ENCODE measurements at regions not wholly inside any gene's neighbourhood (a gene's known extent, or its start where the extent isn't known, plus 50 kb on each side); places are given as distances from the start of the nearest gene placed in this dataset.

DNA sequence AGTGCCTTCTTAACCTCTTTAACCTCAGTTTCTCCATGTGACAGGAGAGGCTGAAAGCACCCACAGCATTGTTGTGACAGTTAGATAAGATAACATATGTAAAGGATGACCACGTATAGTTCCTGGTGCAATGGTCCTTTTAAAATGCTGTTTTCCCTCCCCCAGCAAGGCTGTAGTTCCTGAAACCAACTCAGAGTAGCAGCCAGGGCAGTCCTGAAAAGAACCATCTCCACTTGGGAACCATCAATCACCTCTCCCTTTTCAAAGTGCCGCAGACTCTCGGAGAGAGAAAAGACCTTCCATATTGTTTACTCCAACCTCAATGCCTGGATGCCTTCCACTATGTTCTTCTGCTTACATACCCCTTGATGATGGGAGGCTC lies 158.8 kb downstream of the DDX1 start:
- H4K20me1 ChIP-seq (ENCODE audit: insufficient read depth, low read length): no peaks in the 10 kb centered on the region
- H3K36me3 ChIP-seq (ENCODE audit: insufficient read depth, low read length): no peaks in the 10 kb centered on the region
- no peaks in the 10 kb centered on the region for H3K27me3 ChIP-seq (ENCODE audit: insufficient read depth, low read length)
- H3K9me3 ChIP-seq (ENCODE audit: low read depth, low read length): no peaks in the 10 kb centered on the region
- no peak for DNase-seq (ENCODE audit: insufficient read length, low spot score, missing footprints)
- no peak for TF ChIP-seq CTCF (IDR thresholded peaks at IDR 0.05; ENCODE audit: extremely low read depth, low read depth, low read length)
- H2AFZ ChIP-seq (ENCODE audit: low read length): no peak overlapping the region
- H3K4me1 ChIP-seq (ENCODE audit: insufficient read depth, low read length): no peaks in the 10 kb centered on the region
- H3K4me2 ChIP-seq (ENCODE audit: insufficient read depth, low read length): no peak overlapping the region
- H3K79me2 ChIP-seq (ENCODE audit: insufficient read depth, low read length): no peaks in the 10 kb centered on the region
- no peak overlapping the region for H3K27ac ChIP-seq (ENCODE audit: low read depth, low read length)
- H3K4me3 ChIP-seq (ENCODE audit: insufficient read depth, low read length): no peak overlapping the region

DNA sequence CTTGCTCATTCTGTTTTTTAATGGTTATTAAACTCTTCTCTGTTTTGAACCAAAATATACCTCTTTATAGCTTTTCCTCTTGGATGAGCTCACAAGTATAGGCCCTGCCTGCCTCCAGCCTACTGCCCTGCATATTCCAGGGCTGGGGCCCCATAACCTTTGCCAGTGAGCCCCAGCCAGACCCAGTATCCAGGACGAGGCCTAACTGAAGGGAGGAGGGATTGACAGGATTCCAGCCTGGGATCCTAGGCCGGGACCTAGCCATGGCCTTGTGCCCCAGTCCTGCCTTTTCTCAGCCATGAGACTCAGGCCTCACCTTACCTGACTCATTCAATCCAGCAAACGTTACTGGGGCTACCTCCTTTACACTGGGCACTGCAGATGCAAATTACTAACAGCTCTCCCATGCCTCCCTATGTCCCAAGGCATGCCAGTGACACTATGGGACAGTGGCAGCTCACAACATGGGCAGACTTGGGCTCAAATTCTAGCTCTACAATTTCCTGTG lies 159.2 kb downstream of the DDX1 start:
- no peak for DNase-seq (ENCODE audit: insufficient read length, low spot score, missing footprints)
- H3K36me3 ChIP-seq (ENCODE audit: insufficient read depth, low read length): no peaks in the 10 kb centered on the region
- no peak overlapping the region for H3K27ac ChIP-seq (ENCODE audit: low read depth, low read length)
- H3K4me1 ChIP-seq (ENCODE audit: insufficient read depth, low read length): no peaks in the 10 kb centered on the region
- H3K4me3 ChIP-seq (ENCODE audit: insufficient read depth, low read length): no peak overlapping the region
- H3K79me2 ChIP-seq (ENCODE audit: insufficient read depth, low read length): no peaks in the 10 kb centered on the region
- H3K9me3 ChIP-seq (ENCODE audit: low read depth, low read length): no peaks in the 10 kb centered on the region
- no peaks in the 10 kb centered on the region for H4K20me1 ChIP-seq (ENCODE audit: insufficient read depth, low read length)
- no peak for TF ChIP-seq CTCF (IDR thresholded peaks at IDR 0.05; ENCODE audit: extremely low read depth, low read depth, low read length)
- no peak overlapping the region for H2AFZ ChIP-seq (ENCODE audit: low read length)
- H3K4me2 ChIP-seq (ENCODE audit: insufficient read depth, low read length): no peak overlapping the region
- H3K27me3 ChIP-seq (ENCODE audit: insufficient read depth, low read length): no peaks in the 10 kb centered on the region

DNA sequence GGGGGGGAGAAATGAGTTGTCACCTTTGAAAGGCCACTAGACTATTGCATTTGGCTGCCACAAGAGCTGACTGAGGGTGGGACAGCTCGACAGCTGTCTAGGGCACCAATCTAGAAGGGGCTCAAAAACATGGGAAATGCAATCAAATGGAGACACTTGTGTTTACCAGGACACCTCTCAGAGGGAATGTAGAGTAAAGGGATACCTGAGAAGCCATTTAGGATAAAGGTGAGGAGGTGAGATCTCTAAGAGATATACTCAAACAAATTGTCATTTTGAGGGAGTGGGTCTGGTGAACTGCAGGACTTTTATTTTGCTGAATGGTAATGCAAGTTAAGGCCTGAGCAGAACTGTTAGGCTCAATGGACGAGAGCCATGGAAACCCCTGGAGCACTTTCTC lies 159.8 kb downstream of the DDX1 start:
- H3K4me1 ChIP-seq (ENCODE audit: insufficient read depth, low read length): no peaks in the 10 kb centered on the region
- H3K4me2 ChIP-seq (ENCODE audit: insufficient read depth, low read length): no peak overlapping the region
- DNase-seq (ENCODE audit: insufficient read length, low spot score, missing footprints): no peak

More for the DNA sequence above, 159.8 kb downstream of the DDX1 start:
- H2AFZ ChIP-seq (ENCODE audit: low read length): no peak overlapping the region
- no peak overlapping the region for H3K4me3 ChIP-seq (ENCODE audit: insufficient read depth, low read length)
- H3K27me3 ChIP-seq (ENCODE audit: insufficient read depth, low read length): no peaks in the 10 kb centered on the region
- no peaks in the 10 kb centered on the region for H4K20me1 ChIP-seq (ENCODE audit: insufficient read depth, low read length)
- no peaks in the 10 kb centered on the region for H3K79me2 ChIP-seq (ENCODE audit: insufficient read depth, low read length)
- no peak for TF ChIP-seq CTCF (IDR thresholded peaks at IDR 0.05; ENCODE audit: extremely low read depth, low read depth, low read length)
- no peaks in the 10 kb centered on the region for H3K36me3 ChIP-seq (ENCODE audit: insufficient read depth, low read length)
- no peak overlapping the region for H3K27ac ChIP-seq (ENCODE audit: low read depth, low read length)
- no peaks in the 10 kb centered on the region for H3K9me3 ChIP-seq (ENCODE audit: low read depth, low read length)

Data from osteoblast (primary cell).